ENCODE measurements at regions not wholly inside any gene's neighbourhood (a gene's known extent, or its start where the extent isn't known, plus 50 kb on each side); places are given as distances from the start of the nearest gene placed in this dataset.

- no peak for DNase-seq (ENCODE audit: low spot score)
- H3K27ac Mint-ChIP-seq = no peak overlapping the region
- H3K9me3 Mint-ChIP-seq = no peaks in the 10 kb centered on the region
- peaks cover 1% of the 10 kb centered on the region for H3K4me1 Mint-ChIP-seq (ENCODE audit: low read depth)
- H3K27me3 Mint-ChIP-seq (ENCODE audit: low read depth) = no peaks in the 10 kb centered on the region
- no peak overlapping the region for H3K4me3 Mint-ChIP-seq
- H3K36me3 Mint-ChIP-seq (ENCODE audit: low read depth) = no peaks in the 10 kb centered on the region
Observed at GRCh38 chr1:30380625-30380984, 342.8 kb downstream of the MATN1 start.

- H3K4me3 Mint-ChIP-seq = no peak overlapping the region
- H3K4me1 Mint-ChIP-seq (ENCODE audit: low read depth) = peaks cover 1% of the 10 kb centered on the region
- peak; percentile 15 for DNase-seq (ENCODE audit: low spot score)
- H3K27me3 Mint-ChIP-seq (ENCODE audit: low read depth) = no peaks in the 10 kb centered on the region
- H3K27ac Mint-ChIP-seq = no peak overlapping the region
- H3K9me3 Mint-ChIP-seq = no peaks in the 10 kb centered on the region
- no peaks in the 10 kb centered on the region for H3K36me3 Mint-ChIP-seq (ENCODE audit: low read depth)
Observed at GRCh38 chr1:30379684-30380624, 343.4 kb downstream of the MATN1 start.

GRCh38 chr1:30378991-30379581 lies 344.3 kb downstream of the MATN1 start:
- no peaks in the 10 kb centered on the region for H3K36me3 Mint-ChIP-seq (ENCODE audit: low read depth)
- peaks cover 1% of the 10 kb centered on the region for H3K4me1 Mint-ChIP-seq (ENCODE audit: low read depth)
- H3K4me3 Mint-ChIP-seq = no peak overlapping the region
- H3K27me3 Mint-ChIP-seq (ENCODE audit: low read depth) = no peaks in the 10 kb centered on the region
- DNase-seq (ENCODE audit: low spot score) = no peak
- H3K9me3 Mint-ChIP-seq = no peaks in the 10 kb centered on the region
- H3K27ac Mint-ChIP-seq = no peak overlapping the region

GRCh38 chr1:30378003-30378596 lies 345.3 kb downstream of the MATN1 start:
- DNase-seq (ENCODE audit: low spot score) = no peak
- Mint-ChIP-seq H3K36me3 (ENCODE audit: low read depth) (no peaks in the 10 kb centered on the region), H3K9me3 (no peaks in the 10 kb centered on the region), H3K4me3 (no peak overlapping the region), H3K4me1 (ENCODE audit: low read depth) (peaks cover 1% of the 10 kb centered on the region), H3K27ac (no peak overlapping the region), H3K27me3 (ENCODE audit: low read depth) (no peaks in the 10 kb centered on the region)

- DNase-seq (ENCODE audit: low spot score) = no peak
- Mint-ChIP-seq H3K36me3 (ENCODE audit: low read depth) (no peaks in the 10 kb centered on the region), H3K27me3 (ENCODE audit: low read depth) (no peaks in the 10 kb centered on the region), H3K4me1 (ENCODE audit: low read depth) (peaks cover 1% of the 10 kb centered on the region), H3K9me3 (no peaks in the 10 kb centered on the region), H3K27ac (no peak overlapping the region), H3K4me3 (no peak overlapping the region)
Observed at GRCh38 chr1:30377230-30378002, 346.0 kb downstream of the MATN1 start.

- Mint-ChIP-seq H3K27ac (no peak overlapping the region), H3K9me3 (no peaks in the 10 kb centered on the region), H3K36me3 (ENCODE audit: low read depth) (no peaks in the 10 kb centered on the region), H3K4me1 (ENCODE audit: low read depth) (peaks cover 1% of the 10 kb centered on the region), H3K27me3 (ENCODE audit: low read depth) (no peaks in the 10 kb centered on the region), H3K4me3 (no peak overlapping the region)
- no peak for DNase-seq (ENCODE audit: low spot score)
Observed at GRCh38 chr1:30376054-30376697, 347.2 kb downstream of the MATN1 start.

- Mint-ChIP-seq H3K27me3 (ENCODE audit: low read depth) (no peaks in the 10 kb centered on the region), H3K9me3 (no peaks in the 10 kb centered on the region), H3K27ac (no peak overlapping the region), H3K36me3 (ENCODE audit: low read depth) (no peaks in the 10 kb centered on the region), H3K4me3 (no peak overlapping the region), H3K4me1 (ENCODE audit: low read depth) (no peaks in the 10 kb centered on the region)
- DNase-seq (ENCODE audit: low spot score) = no peak
Observed at GRCh38 chr1:30375156-30375555, 348.2 kb downstream of the MATN1 start.

- Mint-ChIP-seq H3K27ac (no peak overlapping the region), H3K4me3 (no peak overlapping the region), H3K36me3 (ENCODE audit: low read depth) (no peaks in the 10 kb centered on the region), H3K4me1 (ENCODE audit: low read depth) (no peaks in the 10 kb centered on the region), H3K9me3 (no peaks in the 10 kb centered on the region), H3K27me3 (ENCODE audit: low read depth) (no peaks in the 10 kb centered on the region)
- DNase-seq (ENCODE audit: low spot score) = no peak
Observed at GRCh38 chr1:30374400-30375070, 348.9 kb downstream of the MATN1 start.

- Mint-ChIP-seq H3K9me3 (no peaks in the 10 kb centered on the region), H3K27ac (no peak overlapping the region), H3K27me3 (ENCODE audit: low read depth) (no peaks in the 10 kb centered on the region), H3K36me3 (ENCODE audit: low read depth) (no peaks in the 10 kb centered on the region), H3K4me1 (ENCODE audit: low read depth) (no peaks in the 10 kb centered on the region), H3K4me3 (no peak overlapping the region)
- no peak for DNase-seq (ENCODE audit: low spot score)
Observed at GRCh38 chr1:30373471-30374399, 349.6 kb downstream of the MATN1 start.

GRCh38 chr1:30372792-30373433 lies 350.5 kb downstream of the MATN1 start:
- no peak overlapping the region for H3K27ac Mint-ChIP-seq
- no peaks in the 10 kb centered on the region for H3K4me1 Mint-ChIP-seq (ENCODE audit: low read depth)

GRCh38 chr1:30371888-30372791 lies 351.2 kb downstream of the MATN1 start:
- Mint-ChIP-seq H3K4me3 (no peak overlapping the region), H3K27ac (no peak overlapping the region), H3K36me3 (ENCODE audit: low read depth) (no peaks in the 10 kb centered on the region), H3K4me1 (ENCODE audit: low read depth) (no peaks in the 10 kb centered on the region), H3K27me3 (ENCODE audit: low read depth) (no peaks in the 10 kb centered on the region), H3K9me3 (no peaks in the 10 kb centered on the region)
- no peak for DNase-seq (ENCODE audit: low spot score)

More at GRCh38 chr1:30372792-30373433, 350.5 kb downstream of the MATN1 start:
- no peak overlapping the region for H3K4me3 Mint-ChIP-seq
- H3K36me3 Mint-ChIP-seq (ENCODE audit: low read depth) = no peaks in the 10 kb centered on the region
- H3K9me3 Mint-ChIP-seq = no peaks in the 10 kb centered on the region
- no peak for DNase-seq (ENCODE audit: low spot score)
- no peaks in the 10 kb centered on the region for H3K27me3 Mint-ChIP-seq (ENCODE audit: low read depth)
